Gastroesophageal sphincter (tissue), 3 donors: ENCODE measurements at regions not wholly inside any gene's neighbourhood (a gene's known extent, or its start where the extent isn't known, plus 50 kb on each side); places are given as distances from the start of the nearest gene placed in this dataset.

Experiments
- EP300 ChIP-seq: sonication (generic); formaldehyde crosslinking; IDR thresholded peaks from one replicate; pipeline ENCODE4 v1.6.1; 2017; ENCODE audit warnings: antibody characterized with exemption, mild to moderate bottlenecking
- POLR2A ChIP-seq, 2 donors: fragments of 450-650 bp; IDR thresholded peaks; one replicate each; pipeline ENCODE4 v1.6.1; 2017; ENCODE audit warnings: antibody characterized with exemption in 2 of 2, mild to moderate bottlenecking in 2 of 2, moderate library complexity in 1 of 2
- POLR2AphosphoS5 ChIP-seq: sonication (generic); formaldehyde crosslinking; IDR thresholded peaks from one replicate; pipeline ENCODE4 v1.6.1; 2017; ENCODE audit warnings: antibody characterized with exemption
- TF ChIP-seq, protein P1 (sequence below), 4 experiments: fragments of 200-600 bp in 2 of 4; fragments of 450-650 bp in 2 of 4; sonication (generic) in 1 of 4; IDR thresholded peaks; one replicate each; pipeline ENCODE4 v1.5.1; 2017 to 2019; ENCODE audit warnings: antibody characterized with exemption in 4 of 4, mild to moderate bottlenecking in 2 of 4, moderate library complexity in 2 of 4

DNA sequence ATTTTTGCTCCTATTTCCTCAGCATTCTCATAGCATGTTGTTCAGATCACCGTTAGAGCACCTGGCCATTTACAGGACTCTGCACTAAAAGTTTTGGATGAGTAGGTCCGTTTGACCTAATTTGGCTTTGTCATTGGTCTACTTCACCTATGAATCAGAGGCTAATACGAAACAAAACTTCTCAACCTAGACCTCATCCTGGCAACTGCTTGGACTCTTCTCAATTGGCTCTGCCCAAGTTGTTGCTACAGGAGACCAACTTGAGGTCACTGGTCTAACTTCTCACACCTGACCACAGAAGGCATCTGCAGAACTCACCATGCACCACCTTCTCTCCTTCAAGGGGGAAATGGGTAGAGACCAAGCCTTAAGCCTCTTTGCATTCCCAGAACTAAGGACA lies 663.7 kb downstream of the PLCL1 start:
- TF ChIP-seq POLR2AphosphoS5 = no peak
- TF ChIP-seq POLR2A (IDR thresholded peaks at IDR 0.05) = no peak
- TF ChIP-seq EP300 = no peak
- TF ChIP-seq, protein P1, sequence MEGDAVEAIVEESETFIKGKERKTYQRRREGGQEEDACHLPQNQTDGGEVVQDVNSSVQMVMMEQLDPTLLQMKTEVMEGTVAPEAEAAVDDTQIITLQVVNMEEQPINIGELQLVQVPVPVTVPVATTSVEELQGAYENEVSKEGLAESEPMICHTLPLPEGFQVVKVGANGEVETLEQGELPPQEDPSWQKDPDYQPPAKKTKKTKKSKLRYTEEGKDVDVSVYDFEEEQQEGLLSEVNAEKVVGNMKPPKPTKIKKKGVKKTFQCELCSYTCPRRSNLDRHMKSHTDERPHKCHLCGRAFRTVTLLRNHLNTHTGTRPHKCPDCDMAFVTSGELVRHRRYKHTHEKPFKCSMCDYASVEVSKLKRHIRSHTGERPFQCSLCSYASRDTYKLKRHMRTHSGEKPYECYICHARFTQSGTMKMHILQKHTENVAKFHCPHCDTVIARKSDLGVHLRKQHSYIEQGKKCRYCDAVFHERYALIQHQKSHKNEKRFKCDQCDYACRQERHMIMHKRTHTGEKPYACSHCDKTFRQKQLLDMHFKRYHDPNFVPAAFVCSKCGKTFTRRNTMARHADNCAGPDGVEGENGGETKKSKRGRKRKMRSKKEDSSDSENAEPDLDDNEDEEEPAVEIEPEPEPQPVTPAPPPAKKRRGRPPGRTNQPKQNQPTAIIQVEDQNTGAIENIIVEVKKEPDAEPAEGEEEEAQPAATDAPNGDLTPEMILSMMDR (IDR thresholded peaks at IDR 0.05) = no peak
